Fibroblast of lung (primary cell): ENCODE measurements at regions not wholly inside any gene's neighbourhood (a gene's known extent, or its start where the extent isn't known, plus 50 kb on each side); places are given as distances from the start of the nearest gene placed in this dataset.

Experiments
- EZH2 ChIP-seq: IDR thresholded peaks from 2 replicates; pipeline ENCODE4 v1.5.1; 2012; ENCODE audit warnings: low read length, control low read depth, mild to moderate bottlenecking; ENCODE audit errors: missing control alignments
- TF ChIP-seq, protein P1 (sequence below), 2 donors: IDR thresholded peaks in 1 of 2; conservative IDR thresholded peaks in 1 of 2; 1 replicate in 1 of 2; 2 replicates in 1 of 2; pipeline ENCODE4 v1.5.1; 2011 to 2012; ENCODE audit warnings: low read length in 2 of 2, control low read depth in 1 of 2, inconsistent platforms in 1 of 2, low read depth in 1 of 2, mild to moderate bottlenecking in 1 of 2

DNA sequence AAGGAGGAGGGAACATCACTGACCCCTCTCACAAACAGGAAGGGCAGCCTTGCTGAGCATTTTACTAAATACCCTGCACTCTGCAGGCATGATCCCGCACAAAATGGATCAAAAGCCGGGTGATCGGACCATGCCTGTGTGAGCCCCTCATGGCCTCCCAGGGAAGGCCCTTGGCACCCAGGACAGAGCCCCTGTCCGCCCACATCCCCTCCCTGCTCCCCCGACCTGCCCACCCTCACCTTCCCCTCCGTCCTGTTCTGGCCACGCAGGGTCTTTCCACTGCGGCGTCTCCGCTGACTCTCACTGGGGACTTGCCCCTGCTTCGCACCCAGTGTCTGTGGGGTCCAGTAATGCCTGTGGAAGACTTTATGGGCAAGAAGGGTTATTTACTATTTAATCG, 105.0 kb downstream of the HMX1 start:
- TF ChIP-seq EZH2: no peak
- TF ChIP-seq, protein P1, sequence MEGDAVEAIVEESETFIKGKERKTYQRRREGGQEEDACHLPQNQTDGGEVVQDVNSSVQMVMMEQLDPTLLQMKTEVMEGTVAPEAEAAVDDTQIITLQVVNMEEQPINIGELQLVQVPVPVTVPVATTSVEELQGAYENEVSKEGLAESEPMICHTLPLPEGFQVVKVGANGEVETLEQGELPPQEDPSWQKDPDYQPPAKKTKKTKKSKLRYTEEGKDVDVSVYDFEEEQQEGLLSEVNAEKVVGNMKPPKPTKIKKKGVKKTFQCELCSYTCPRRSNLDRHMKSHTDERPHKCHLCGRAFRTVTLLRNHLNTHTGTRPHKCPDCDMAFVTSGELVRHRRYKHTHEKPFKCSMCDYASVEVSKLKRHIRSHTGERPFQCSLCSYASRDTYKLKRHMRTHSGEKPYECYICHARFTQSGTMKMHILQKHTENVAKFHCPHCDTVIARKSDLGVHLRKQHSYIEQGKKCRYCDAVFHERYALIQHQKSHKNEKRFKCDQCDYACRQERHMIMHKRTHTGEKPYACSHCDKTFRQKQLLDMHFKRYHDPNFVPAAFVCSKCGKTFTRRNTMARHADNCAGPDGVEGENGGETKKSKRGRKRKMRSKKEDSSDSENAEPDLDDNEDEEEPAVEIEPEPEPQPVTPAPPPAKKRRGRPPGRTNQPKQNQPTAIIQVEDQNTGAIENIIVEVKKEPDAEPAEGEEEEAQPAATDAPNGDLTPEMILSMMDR (conservative IDR thresholded peaks at IDR 0.05 in 1 of 2, IDR thresholded peaks at IDR 0.05 in 1 of 2; ENCODE audit: low read depth in 1 of 2, low read length in 2 of 2): no peak
